DOHH2 (cell line): ENCODE measurements at regions not wholly inside any gene's neighbourhood (a gene's known extent, or its start where the extent isn't known, plus 50 kb on each side); places are given as distances from the start of the nearest gene placed in this dataset.

ENCODE experiments used
- H3F3A ChIP-seq: fragments of 200-600 bp; sonication (generic), shearing (Covaris generic); 2 replicates; pipeline ENCODE4 v1.6.0; 2016; ENCODE audit warnings: antibody characterized with exemption, mild to moderate bottlenecking; ENCODE audit not compliant: control insufficient read depth, insufficient read depth
- H3K27ac ChIP-seq: fragments of 200-600 bp; sonication (generic); 2 replicates; pipeline ENCODE4 v1.5.1; 2014; ENCODE audit warnings: low read depth, mild to moderate bottlenecking, low read length, moderate library complexity
- H3K27me3 ChIP-seq: fragments of 200-600 bp; sonication (generic); 2 replicates; pipeline ENCODE4 v1.6.1; 2014; ENCODE audit warnings: mild to moderate bottlenecking, low read length, mixed read lengths; ENCODE audit not compliant: control insufficient read depth
- H3K36me3 ChIP-seq: fragments of 200-600 bp; sonication (generic); 2 replicates; pipeline ENCODE4 v1.6.1; 2014; ENCODE audit warnings: mild to moderate bottlenecking, low read length, moderate library complexity, mixed read lengths; ENCODE audit not compliant: control insufficient read depth
- H3K4me1 ChIP-seq: fragments of 200-600 bp; sonication (generic); 2 replicates; pipeline ENCODE4 v1.6.1; 2014; ENCODE audit warnings: mild to moderate bottlenecking, low read length, mixed read lengths; ENCODE audit not compliant: control insufficient read depth
- H3K4me2 ChIP-seq: fragments of 200-600 bp; sonication (generic); 2 replicates; pipeline ENCODE4 v1.6.0; 2014; ENCODE audit warnings: mild to moderate bottlenecking, low read length, moderate library complexity
- H3K4me3 ChIP-seq: fragments of 200-600 bp; sonication (generic); 2 replicates; pipeline ENCODE4 v1.5.1; 2014; ENCODE audit warnings: mild to moderate bottlenecking, low read length, mixed read lengths
- H3K79me2 ChIP-seq: fragments of 200-600 bp; sonication (generic); 2 replicates; pipeline ENCODE4 v1.6.1; 2014; ENCODE audit warnings: mild to moderate bottlenecking, low read length, mixed read lengths; ENCODE audit not compliant: control insufficient read depth
- H3K9me2 ChIP-seq: fragments of 200-600 bp; sonication (generic); replicated peaks from 2 replicates; pipeline ENCODE4 v1.6.1; 2014; ENCODE audit warnings: mild to moderate bottlenecking, low read length, mixed read lengths; ENCODE audit not compliant: control insufficient read depth
- H3K9me3 ChIP-seq: fragments of 200-600 bp; sonication (generic); 2 replicates; pipeline ENCODE4 v1.6.1; 2014; ENCODE audit warnings: antibody characterized with exemption, low read length, mixed read lengths; ENCODE audit not compliant: control insufficient read depth, insufficient read depth
- H4K20me1 ChIP-seq: fragments of 200-600 bp; sonication (generic); 2 replicates; pipeline ENCODE4 v1.6.0; 2014; ENCODE audit warnings: low read depth, mild to moderate bottlenecking, antibody characterized with exemption, low read length, moderate library complexity; ENCODE audit not compliant: control insufficient read depth, insufficient read depth
- CTCF ChIP-seq: fragments of 200-600 bp; sonication (generic); IDR thresholded peaks from one replicate; pipeline ENCODE4 v1.5.1; 2014; ENCODE audit warnings: antibody characterized with exemption, mild to moderate bottlenecking, low read depth, low read length; ENCODE audit not compliant: poor library complexity, severe bottlenecking
- EZH2phosphoT487 ChIP-seq: fragments of 200-600 bp; sonication (generic); IDR thresholded peaks from 2 replicates; pipeline ENCODE4 v1.6.1; 2017; ENCODE audit warnings: borderline replicate concordance, mild to moderate bottlenecking, antibody characterized with exemption, low read length, moderate library complexity, mixed read lengths

GRCh38 chr3:106945435-106945834, 431.8 kb upstream of the CCDC54 start:
- no peaks in the 10 kb centered on the region for H3K27me3 ChIP-seq
- H3K9me2 ChIP-seq = no peaks in the 10 kb centered on the region; the same call in 1 of the 2 replicates
- no peak overlapping the region for H3K27ac ChIP-seq
- no peaks in the 10 kb centered on the region for H3F3A ChIP-seq
- no peak overlapping the region for H3K4me2 ChIP-seq
- no peak overlapping the region for H3K4me3 ChIP-seq
- 0 out of 2 replicates have a peak, but pooled peaks cover 3% of the 10 kb centered on the region for H3K4me1 ChIP-seq
- TF ChIP-seq CTCF = no peak
- no peaks in the 10 kb centered on the region for H4K20me1 ChIP-seq
- H3K79me2 ChIP-seq = no peaks in the 10 kb centered on the region
- H3K36me3 ChIP-seq = no peaks in the 10 kb centered on the region
- no peaks in the 10 kb centered on the region for H3K9me3 ChIP-seq

- TF ChIP-seq CTCF (no peak), EZH2phosphoT487 (no peak)
- Histone ChIP-seq H3K9me3 (no peaks in the 10 kb centered on the region), H4K20me1 (no peaks in the 10 kb centered on the region), H3K27ac (no peak overlapping the region), H3K27me3 (no peaks in the 10 kb centered on the region), H3K79me2 (no peaks in the 10 kb centered on the region), H3K9me2 (no peaks in the 10 kb centered on the region; the same call in 1 of the 2 replicates), H3K4me2 (no peak overlapping the region), H3K4me1 (0 out of 2 replicates have a peak, but pooled peaks cover 3% of the 10 kb centered on the region), H3K4me3 (no peak overlapping the region), H3K36me3 (no peaks in the 10 kb centered on the region), H3F3A (no peaks in the 10 kb centered on the region)
Measured at GRCh38 chr3:106946866-106947265, 430.4 kb upstream of the CCDC54 start.

- H3K27ac ChIP-seq = no peak overlapping the region
- H4K20me1 ChIP-seq = no peaks in the 10 kb centered on the region
- H3K9me3 ChIP-seq = no peaks in the 10 kb centered on the region
- H3K79me2 ChIP-seq = no peaks in the 10 kb centered on the region
- no peak overlapping the region for H3K4me2 ChIP-seq
- no peaks in the 10 kb centered on the region for H3F3A ChIP-seq
- H3K36me3 ChIP-seq = no peaks in the 10 kb centered on the region
- no peak for TF ChIP-seq CTCF
- no peak for TF ChIP-seq EZH2phosphoT487
- H3K9me2 ChIP-seq = no peaks in the 10 kb centered on the region
- no peaks in the 10 kb centered on the region for H3K4me1 ChIP-seq
- H3K27me3 ChIP-seq = no peaks in the 10 kb centered on the region
- H3K4me3 ChIP-seq = no peak overlapping the region
Measured at GRCh38 chr3:106957029-106957428, 420.2 kb upstream of the CCDC54 start.

GRCh38 chr3:106962993-106963392, 414.2 kb upstream of the CCDC54 start:
- no peaks in the 10 kb centered on the region for H3F3A ChIP-seq
- H3K27ac ChIP-seq = no peak overlapping the region
- H3K79me2 ChIP-seq = no peaks in the 10 kb centered on the region
- H3K27me3 ChIP-seq = no peaks in the 10 kb centered on the region
- H3K9me2 ChIP-seq = no peaks in the 10 kb centered on the region
- TF ChIP-seq CTCF (no peak), EZH2phosphoT487 (no peak)
- no peak overlapping the region for H3K4me2 ChIP-seq
- no peaks in the 10 kb centered on the region for H3K9me3 ChIP-seq
- no peaks in the 10 kb centered on the region for H3K4me1 ChIP-seq
- no peak overlapping the region for H3K4me3 ChIP-seq
- H3K36me3 ChIP-seq = no peaks in the 10 kb centered on the region
- no peaks in the 10 kb centered on the region for H4K20me1 ChIP-seq
